Aorta (tissue), 5 donors: ENCODE measurements at regions not wholly inside any gene's neighbourhood (a gene's known extent, or its start where the extent isn't known, plus 50 kb on each side); places are given as distances from the start of the nearest gene placed in this dataset.

Source experiments
- ATAC-seq: fragments of 200-7000 bp; cut with Tn5 transposase; one replicate; pipeline ENCODE4 v1.9.1; 2022; ENCODE audit warnings: moderate library complexity; ENCODE audit not compliant: low FRiP score
- DNase-seq, 2 donors: peaks; one replicate each; pipeline ENCODE4 v3.0.0-alpha.2; 2020
- H3K27ac ChIP-seq, 2 donors: one replicate each; pipeline ENCODE4 v1.5.1; 2013; ENCODE audit warnings: low read length in 2 of 2, mild to moderate bottlenecking in 2 of 2, moderate library complexity in 2 of 2, control low read depth in 1 of 2, inconsistent platforms in 1 of 2, low read depth in 1 of 2
- H3K27me3 ChIP-seq, 2 donors: one replicate each; pipeline ENCODE4 v1.6.1; 2013; ENCODE audit warnings: control low read depth in 1 of 2, low read length in 1 of 2, mild to moderate bottlenecking in 1 of 2, moderate library complexity in 1 of 2; ENCODE audit not compliant: insufficient read depth in 2 of 2, control insufficient read depth in 1 of 2
- H3K36me3 ChIP-seq, 2 donors: one replicate each; pipeline ENCODE4 v1.6.1; 2013; ENCODE audit warnings: control low read depth in 1 of 2, low read length in 1 of 2, mild to moderate bottlenecking in 1 of 2; ENCODE audit not compliant: insufficient read depth in 2 of 2, control insufficient read depth in 1 of 2
- H3K4me1 ChIP-seq, 2 donors: one replicate each; pipeline ENCODE4 v1.6.1; 2013; ENCODE audit warnings: low read length in 2 of 2, control low read depth in 1 of 2, mild to moderate bottlenecking in 1 of 2, moderate library complexity in 1 of 2; ENCODE audit not compliant: insufficient read depth in 2 of 2, control insufficient read depth in 1 of 2
- H3K4me3 ChIP-seq, 2 donors: one replicate each; pipeline ENCODE4 v1.5.1; 2013; ENCODE audit warnings: low read length in 2 of 2, control low read depth in 1 of 2, mild to moderate bottlenecking in 1 of 2
- H3K9me3 ChIP-seq: one replicate; pipeline ENCODE4 v1.6.1; 2013; ENCODE audit warnings: mild to moderate bottlenecking, low read length; ENCODE audit not compliant: control insufficient read depth
- WGBS, 2 donors: extraction: QIAGEN DNeasy Blood & Tissue Kit; methylation state at CpG; one replicate each; pipeline ENCODE4 v1.1.7; 2013; 5-methylcytosine and 5-hydroxymethylcytosine counted together
- intact Hi-C, 2 donors: fragments of 100-400 bp; cut with DNase I; formaldehyde crosslinking; loops; one replicate each; pipeline versions ENCODE4 v1.14.2 to v1.15.0; 2022
- donor health status: healthy with polysubstance abuse.
- donor health status: Bipolar disorder and iron deficiency.
- donor health status: DM: no; HTN: no; CAD: no.
- donor health status: DM: no; HTN: no; CAD: no.
- donor health status: DM: yes; HTN: yes; CAD: no.

DNA sequence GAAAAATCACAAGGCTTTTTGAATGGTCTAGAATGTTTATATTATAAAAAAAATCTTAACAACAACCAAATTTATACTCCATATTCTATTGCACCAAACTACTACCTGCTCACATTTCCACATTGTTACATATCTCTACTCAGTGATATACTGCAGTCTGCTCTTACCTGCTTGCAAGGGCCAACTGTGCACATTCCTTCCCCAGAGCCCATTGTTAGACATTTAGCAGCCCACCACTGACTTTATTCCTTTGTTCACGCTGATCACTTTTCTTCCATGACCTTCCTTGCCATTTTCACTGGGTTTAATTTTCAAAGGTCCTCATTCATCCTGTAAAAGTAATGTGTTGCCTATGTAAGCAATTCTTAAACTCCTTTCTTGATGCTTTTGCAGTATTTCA lies 109.7 kb upstream of the KCNJ3 start:
- Histone ChIP-seq H3K27ac (no peak overlapping the region), H3K27me3 (no peaks in the 10 kb centered on the region), H3K4me1 (no peaks in the 10 kb centered on the region), H3K36me3 (no peaks in the 10 kb centered on the region), H3K9me3 (no peaks in the 10 kb centered on the region), H3K4me3 (no peak overlapping the region)
- WGBS, 2 donors, result 83 to 84% methylated on average over 1 of the region's 1 CpG
- intact Hi-C loops, result no loop called here
- no peak for DNase-seq
- no peak for ATAC-seq

DNA sequence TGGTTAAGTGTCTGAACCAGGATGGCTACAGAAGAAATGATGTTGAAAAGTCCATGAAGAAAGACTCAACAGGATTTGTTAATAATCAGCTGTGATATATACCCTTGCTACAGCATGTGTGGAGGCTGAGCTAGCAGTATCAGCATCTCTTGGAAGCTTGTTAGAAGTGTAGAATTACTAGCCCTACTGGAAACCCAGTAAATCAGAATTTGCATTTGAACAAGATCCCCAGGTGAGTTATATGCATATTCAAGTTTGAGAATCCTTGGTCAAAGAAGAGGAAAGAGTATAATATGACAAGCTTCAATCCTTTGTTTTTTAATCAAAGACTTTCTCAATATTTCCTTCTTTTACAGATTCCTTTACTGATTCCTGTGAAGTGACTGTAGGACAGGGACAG lies 109.0 kb upstream of the KCNJ3 start:
- Histone ChIP-seq H3K36me3 (no peaks in the 10 kb centered on the region), H3K27ac (no peak overlapping the region), H3K27me3 (no peaks in the 10 kb centered on the region), H3K4me1 (no peaks in the 10 kb centered on the region), H3K9me3 (no peaks in the 10 kb centered on the region), H3K4me3 (no peak overlapping the region)
- ATAC-seq, result no peak
- DNase-seq, result no peak
- intact Hi-C loops, result no loop called here

DNA sequence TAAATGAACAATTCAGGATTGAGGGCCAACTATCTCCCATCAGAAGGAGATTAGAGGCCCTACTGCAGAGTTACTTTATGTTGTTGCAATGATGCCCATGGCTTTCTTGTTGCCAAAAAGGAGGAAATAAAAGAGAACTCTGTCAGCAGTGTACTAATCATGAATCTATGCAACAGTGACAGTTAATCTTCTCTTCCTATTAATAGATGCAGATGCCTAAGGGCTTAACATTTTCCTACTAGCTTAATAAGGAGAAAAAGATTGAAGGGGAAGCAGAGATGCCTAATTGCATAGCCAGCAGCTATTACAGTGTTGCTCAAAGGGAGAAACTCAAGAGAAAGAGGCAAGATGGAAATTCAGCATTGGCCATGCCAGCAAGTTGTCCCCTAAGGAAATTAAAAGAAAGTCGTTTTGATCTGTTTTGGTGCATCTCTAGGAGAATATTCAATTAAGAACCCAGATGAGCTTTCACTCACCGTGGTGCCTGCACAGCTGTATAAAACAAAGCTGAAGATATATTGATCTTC lies 107.1 kb upstream of the KCNJ3 start:
- 72 to 80% methylated on average over 2 of the region's 2 CpGs for WGBS, 2 donors
- H3K4me3 ChIP-seq, result no peak overlapping the region
- DNase-seq, result no peak
- no peaks in the 10 kb centered on the region for H3K36me3 ChIP-seq
- no peaks in the 10 kb centered on the region for H3K27me3 ChIP-seq
- ATAC-seq, result no peak
- no peaks in the 10 kb centered on the region for H3K4me1 ChIP-seq
- H3K9me3 ChIP-seq, result no peaks in the 10 kb centered on the region
- intact Hi-C loops, result no loop called here
- H3K27ac ChIP-seq, result no peak overlapping the region

DNA sequence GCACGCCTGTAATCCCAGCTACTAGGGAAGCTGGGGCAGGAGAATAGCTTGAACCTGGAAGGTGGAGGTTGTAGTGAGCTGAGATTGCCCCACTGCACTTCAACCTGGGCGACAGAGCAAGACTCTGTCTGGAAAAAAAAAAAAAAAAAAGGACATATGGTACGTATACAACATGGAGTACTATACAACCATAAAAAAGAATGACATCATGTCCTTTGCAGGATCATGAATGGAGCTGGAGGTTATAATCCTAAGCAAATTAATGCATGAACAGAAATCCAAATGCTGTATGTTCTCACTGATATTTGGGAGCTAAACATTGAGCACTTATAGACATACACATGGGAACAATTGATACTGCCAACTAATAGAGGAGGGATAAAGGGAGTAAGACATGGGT lies 99.3 kb upstream of the KCNJ3 start:
- Histone ChIP-seq H3K27ac (no peak overlapping the region), H3K4me1 (no peaks in the 10 kb centered on the region), H3K4me3 (no peak overlapping the region), H3K9me3 (no peaks in the 10 kb centered on the region), H3K36me3 (no peaks in the 10 kb centered on the region), H3K27me3 (no peaks in the 10 kb centered on the region)
- no peak for DNase-seq
- intact Hi-C loops, result no loop called here
- ATAC-seq, result no peak
- 96 to 98% methylated on average over 3 of the region's 3 CpGs for WGBS, 2 donors

DNA sequence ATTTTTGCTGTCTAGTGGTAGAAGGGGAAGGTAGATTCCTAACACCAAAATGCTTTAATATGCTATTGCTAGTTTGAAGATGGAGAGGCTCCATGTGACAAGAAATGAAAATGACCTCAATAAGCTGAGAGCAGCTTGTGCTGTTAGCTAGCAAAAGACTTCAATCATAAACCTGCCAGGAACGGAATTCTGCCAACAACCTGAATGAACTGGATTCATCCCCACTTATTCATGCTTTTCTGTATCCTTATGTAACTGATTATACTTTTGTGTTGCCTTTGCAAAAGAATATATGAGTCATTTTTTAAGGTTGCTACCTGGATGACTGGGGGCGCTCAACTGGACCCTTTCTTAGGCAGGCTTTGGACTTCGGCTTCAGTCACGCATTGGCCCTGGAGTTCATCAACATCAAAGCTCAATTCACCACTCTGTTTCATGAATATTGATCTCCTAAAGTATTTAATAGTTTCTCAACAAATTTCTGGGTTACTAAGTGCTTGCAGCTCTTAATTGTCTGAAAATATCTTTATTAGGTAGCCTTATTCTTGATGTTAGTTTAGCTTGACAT lies 97.5 kb upstream of the KCNJ3 start:
- no peaks in the 10 kb centered on the region for H3K27me3 ChIP-seq
- DNase-seq (no peak), ATAC-seq (no peak)
- no peak overlapping the region for H3K4me3 ChIP-seq
- intact Hi-C loops, result no loop called here
- no peak overlapping the region for H3K27ac ChIP-seq
- no peaks in the 10 kb centered on the region for H3K36me3 ChIP-seq
- H3K4me1 ChIP-seq, result no peaks in the 10 kb centered on the region
- no peaks in the 10 kb centered on the region for H3K9me3 ChIP-seq
- WGBS, 2 donors, result 87% methylated on average over 4 of the region's 4 CpGs

DNA sequence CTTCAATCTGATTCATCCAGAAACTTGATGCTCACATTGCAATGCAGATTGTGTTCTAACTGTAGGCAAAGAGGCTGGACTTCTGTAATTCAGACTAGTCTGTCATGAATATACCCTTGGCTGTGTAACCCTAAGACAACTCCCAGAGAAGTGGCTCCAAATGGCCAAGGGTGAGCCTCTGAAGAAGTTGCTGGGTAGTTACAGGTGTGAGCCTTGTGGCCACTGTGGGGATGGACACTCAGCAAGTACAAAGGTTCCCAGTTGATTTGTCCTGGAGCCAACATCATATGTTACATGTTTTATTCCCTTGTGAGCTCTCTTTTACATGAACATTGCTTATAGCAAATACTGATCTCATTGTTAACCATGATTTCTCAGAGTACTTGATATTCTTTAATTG lies 94.8 kb upstream of the KCNJ3 start:
- Histone ChIP-seq H3K27me3 (no peaks in the 10 kb centered on the region), H3K27ac (no peak overlapping the region), H3K4me1 (no peaks in the 10 kb centered on the region), H3K36me3 (no peaks in the 10 kb centered on the region), H3K4me3 (no peak overlapping the region), H3K9me3 (no peaks in the 10 kb centered on the region)
- ATAC-seq (no peak), DNase-seq (no peak)
- intact Hi-C loops, result no loop called here

DNA sequence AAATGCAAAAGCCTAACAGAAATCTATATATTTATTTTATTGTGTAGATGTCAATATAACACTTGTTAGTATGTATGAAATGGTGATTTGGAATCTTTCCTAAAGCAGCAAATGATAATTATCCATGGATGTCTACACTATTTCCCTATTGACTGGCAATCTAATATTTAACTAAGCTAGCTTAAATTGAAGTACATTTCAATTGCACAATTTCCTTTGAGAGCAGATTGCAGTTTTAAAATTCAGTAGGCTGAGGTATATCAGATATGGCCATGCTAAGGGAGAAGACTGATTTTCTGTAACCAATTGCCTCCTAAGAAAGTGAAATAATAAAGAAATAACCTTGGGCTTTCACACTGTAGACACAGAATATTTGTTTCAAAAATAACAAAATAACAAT lies 90.1 kb upstream of the KCNJ3 start:
- intact Hi-C loops, result no loop called here
- H3K9me3 ChIP-seq, result no peaks in the 10 kb centered on the region
- DNase-seq (no peak), ATAC-seq (no peak)
- no peak overlapping the region for H3K4me3 ChIP-seq
- no peaks in the 10 kb centered on the region for H3K4me1 ChIP-seq
- H3K27ac ChIP-seq, result no peak overlapping the region
- H3K36me3 ChIP-seq, result no peaks in the 10 kb centered on the region
- H3K27me3 ChIP-seq, result no peaks in the 10 kb centered on the region

DNA sequence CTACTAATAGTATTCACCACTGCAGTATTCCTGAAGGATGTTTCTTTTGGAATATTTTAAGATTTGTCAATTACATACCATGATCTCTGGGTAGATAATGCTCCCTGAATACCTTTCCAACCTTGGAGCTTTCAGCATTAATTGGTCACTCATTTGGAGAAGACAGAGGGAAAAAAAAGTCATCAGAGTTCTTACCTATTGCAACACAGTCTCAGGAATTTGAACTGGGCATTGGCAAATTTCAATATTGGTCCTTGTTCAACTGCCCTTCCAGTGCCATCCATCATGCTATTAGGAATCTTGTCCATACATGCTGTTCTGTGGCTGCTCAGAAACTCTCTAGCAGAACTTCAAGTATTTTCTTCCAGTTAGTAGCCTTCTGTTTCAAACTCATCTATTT lies 83.6 kb upstream of the KCNJ3 start:
- Histone ChIP-seq H3K27ac (no peak overlapping the region), H3K4me1 (no peaks in the 10 kb centered on the region), H3K4me3 (no peak overlapping the region), H3K36me3 (no peaks in the 10 kb centered on the region), H3K27me3 (no peaks in the 10 kb centered on the region), H3K9me3 (no peaks in the 10 kb centered on the region)
- intact Hi-C loops, result loop anchor here in 1 of 2 donors (5.0 kb wide), 2 partner anchors 83 to 163 kb away; no protein-coding TSS in a partner anchor
- no peak for ATAC-seq
- DNase-seq, result no peak

DNA sequence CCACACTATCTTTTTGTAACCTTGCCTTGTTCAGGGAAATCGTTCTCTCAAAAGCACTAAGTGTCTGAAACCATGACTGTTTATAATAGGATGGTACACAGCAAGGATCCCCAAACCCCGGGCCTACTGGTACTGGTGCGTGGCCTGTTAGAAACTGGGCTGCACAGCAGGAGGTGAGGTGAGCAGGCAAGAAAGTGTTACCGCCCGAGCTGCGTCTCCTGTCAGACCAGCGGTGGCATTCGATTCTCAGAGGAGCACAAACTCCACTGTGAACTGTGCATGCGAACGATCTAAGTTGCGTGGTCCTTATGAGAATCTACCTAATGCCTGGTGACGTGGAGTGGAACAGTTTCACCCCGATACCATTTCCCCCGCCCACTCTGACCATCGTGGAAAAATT lies 81.8 kb upstream of the KCNJ3 start:
- no peaks in the 10 kb centered on the region for H3K36me3 ChIP-seq
- no peaks in the 10 kb centered on the region for H3K27me3 ChIP-seq
- no peaks in the 10 kb centered on the region for H3K4me1 ChIP-seq
- WGBS, 2 donors, result 90 to 91% methylated on average over 15 of the region's 15 CpGs
- no peak overlapping the region for H3K4me3 ChIP-seq
- H3K9me3 ChIP-seq, result no peaks in the 10 kb centered on the region
- DNase-seq (no peak), ATAC-seq (no peak)
- intact Hi-C loops, result loop anchor here in 1 of 2 donors (5.0 kb wide), 1 partner anchor 84 kb away; no protein-coding TSS in a partner anchor
- no peak overlapping the region for H3K27ac ChIP-seq
